Stimulated activated naive CD8-positive, alpha-beta T cell treated with anti-CD3 and anti-CD28 coated beads, Interleukin-15, amount 100 ng/mL, for 72 hours (primary cell): ENCODE measurements at regions not wholly inside any gene's neighbourhood (a gene's known extent, or its start where the extent isn't known, plus 50 kb on each side); places are given as distances from the start of the nearest gene placed in this dataset.

Experiments
- ATAC-seq: fragments of 150-1000 bp; cut with Tn5 transposase; 2 replicates; pipeline ENCODE4 v1.10.0; 2021; ENCODE audit warnings: mild to moderate bottlenecking, moderate library complexity
- DNase-seq, 2 donors: peaks; one replicate each; pipeline ENCODE4 v3.0.0; 2021 to 2022
- H3K27ac Mint-ChIP-seq, 2 donors: one replicate each; pipeline ENCODE4 v1.8.0; 2022; ENCODE audit warnings: mild to moderate bottlenecking in 2 of 2, mixed read lengths in 2 of 2, moderate library complexity in 2 of 2
- H3K27me3 Mint-ChIP-seq: one replicate; pipeline ENCODE4 v1.8.0; 2022; ENCODE audit warnings: mixed read lengths
- H3K4me1 Mint-ChIP-seq: one replicate; pipeline ENCODE4 v1.8.0; 2022; ENCODE audit warnings: mild to moderate bottlenecking, mixed read lengths
- H3K4me3 Mint-ChIP-seq, 2 donors: one replicate each; pipeline ENCODE4 v1.8.0; 2022; ENCODE audit warnings: mild to moderate bottlenecking in 2 of 2, mixed read lengths in 2 of 2, moderate library complexity in 1 of 2
- H3K9me3 Mint-ChIP-seq, 2 donors: one replicate each; pipeline ENCODE4 v1.8.0; 2022; ENCODE audit warnings: mixed read lengths in 2 of 2

DNA sequence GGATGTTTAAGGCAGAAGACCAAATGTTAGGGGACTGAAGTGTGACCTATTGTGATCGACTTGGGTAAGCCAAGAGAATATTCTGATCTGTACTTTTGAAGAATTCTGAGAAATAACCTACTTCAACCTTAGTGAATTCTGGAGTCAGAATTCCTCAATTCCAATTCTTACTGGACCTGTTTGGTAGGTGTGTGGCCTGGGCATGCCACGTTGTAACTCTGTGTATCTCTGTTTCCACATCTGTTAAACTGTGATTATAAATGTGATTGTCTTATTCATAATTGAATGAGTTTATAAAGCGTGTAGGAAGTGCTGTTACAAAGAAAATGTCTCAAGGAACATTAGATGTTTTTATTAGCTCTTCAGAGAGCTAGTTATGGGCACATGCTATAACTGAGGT lies 64.5 kb downstream of the TUSC1 start:
- Mint-ChIP-seq H3K4me1 (no peaks in the 10 kb centered on the region), H3K27ac (no peak overlapping the region), H3K27me3 (no peaks in the 10 kb centered on the region), H3K4me3 (no peak overlapping the region), H3K9me3 (no peaks in the 10 kb centered on the region)
- DNase-seq, result no peak
- no peak for ATAC-seq

DNA sequence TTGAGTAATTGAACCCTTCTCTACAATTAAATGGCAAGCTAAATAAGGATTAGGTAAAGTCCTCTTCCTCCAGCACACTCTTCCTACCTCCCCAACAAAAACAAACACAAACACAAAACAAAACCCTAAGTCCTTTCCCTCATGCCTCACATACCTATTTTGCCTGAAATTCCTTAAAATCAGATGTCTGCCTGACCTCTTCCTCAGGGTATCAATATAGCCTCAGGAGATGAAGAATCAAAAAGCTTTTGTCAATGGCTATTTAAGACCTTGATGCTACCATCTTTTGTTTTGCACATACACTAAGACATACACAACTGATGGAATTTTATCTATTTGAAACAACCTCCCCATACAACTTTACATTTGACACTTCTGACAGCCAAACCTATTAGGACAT lies 75.1 kb downstream of the TUSC1 start:
- no peak for ATAC-seq
- H3K9me3 Mint-ChIP-seq, result peaks cover 0 to 10% of the 10 kb centered on the region in 2 donors

DNA sequence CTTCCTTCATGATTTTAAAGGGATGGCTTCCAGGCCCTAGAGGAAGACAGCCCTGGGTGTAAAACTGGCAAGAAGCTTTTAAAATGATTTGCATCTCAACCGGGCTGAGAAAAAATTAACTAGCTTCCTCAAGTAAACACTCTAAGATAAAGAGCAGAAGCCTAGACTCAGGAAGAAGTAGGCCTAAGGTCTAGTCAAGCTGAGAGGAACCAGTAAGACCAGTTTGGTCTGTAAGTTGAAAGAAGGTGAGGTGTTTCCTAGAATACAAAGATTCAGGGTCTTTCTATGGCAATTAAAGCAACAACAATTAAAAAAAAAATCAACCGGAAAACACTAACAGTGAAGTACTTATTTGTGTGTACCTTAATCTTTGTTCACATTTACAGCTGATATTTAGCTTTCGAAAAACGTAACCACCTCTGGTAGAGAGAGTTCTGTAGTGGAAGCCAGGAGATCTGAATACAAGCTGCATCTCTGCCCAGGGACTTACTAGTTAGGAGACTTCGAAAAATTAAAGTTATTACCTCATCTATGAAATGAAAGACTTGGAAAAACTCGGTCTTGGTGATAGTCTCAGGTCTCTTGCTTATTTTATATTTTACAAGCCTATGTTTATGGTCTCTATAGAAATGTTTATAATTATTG lies 75.7 kb downstream of the TUSC1 start:
- H3K27me3 Mint-ChIP-seq, result no peaks in the 10 kb centered on the region
- ATAC-seq (no peak), DNase-seq (no peak)
- no peaks in the 10 kb centered on the region for H3K4me1 Mint-ChIP-seq
- no peak overlapping the region for H3K4me3 Mint-ChIP-seq
- H3K9me3 Mint-ChIP-seq, result peaks cover 0 to 10% of the 10 kb centered on the region in 2 donors
- H3K27ac Mint-ChIP-seq, result no peak overlapping the region

More for the DNA sequence above, 75.1 kb downstream of the TUSC1 start:
- DNase-seq, result no peak
- Mint-ChIP-seq H3K27me3 (no peaks in the 10 kb centered on the region), H3K4me1 (no peaks in the 10 kb centered on the region), H3K4me3 (no peak overlapping the region), H3K27ac (no peak overlapping the region)

DNA sequence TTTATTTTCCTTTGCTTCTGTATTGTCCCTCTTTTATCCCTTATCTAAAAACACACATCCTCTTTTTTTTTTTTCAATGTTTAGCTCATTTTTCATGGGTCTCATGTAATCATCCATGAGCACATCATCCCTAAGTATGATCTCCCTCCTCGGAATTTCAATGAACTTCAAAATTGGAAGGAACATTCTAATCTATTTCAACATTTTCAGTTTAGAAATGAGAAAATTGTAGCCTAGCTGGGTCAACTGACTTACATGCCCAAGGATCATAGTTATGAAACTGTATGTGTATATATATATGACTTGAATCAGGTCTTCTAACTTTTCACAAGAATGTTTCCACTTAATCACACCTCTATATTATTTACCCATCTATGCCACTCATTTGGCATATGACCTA lies 77.7 kb downstream of the TUSC1 start:
- Mint-ChIP-seq H3K27me3 (no peaks in the 10 kb centered on the region), H3K4me3 (no peak overlapping the region), H3K4me1 (no peaks in the 10 kb centered on the region), H3K9me3 (peaks cover 0 to 10% of the 10 kb centered on the region in 2 donors), H3K27ac (no peak overlapping the region)
- ATAC-seq (no peak), DNase-seq (no peak)

DNA sequence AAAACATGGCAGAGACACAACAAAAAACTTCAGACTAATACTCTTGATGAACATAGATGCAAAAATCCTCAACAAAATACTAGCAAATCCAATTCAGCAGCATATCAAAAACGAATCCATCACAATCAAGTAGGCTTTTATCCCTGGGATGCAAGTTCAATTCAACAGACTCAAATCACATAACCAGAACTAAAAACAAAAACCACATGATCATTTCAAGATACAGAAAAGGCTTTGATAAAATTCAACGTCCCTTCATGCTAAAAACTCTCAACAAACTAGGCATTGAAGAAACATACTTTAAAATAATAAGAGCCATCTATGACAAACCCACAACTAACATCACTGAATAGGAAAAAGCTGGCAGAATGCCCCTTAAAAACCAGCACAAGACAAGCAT lies 93.6 kb downstream of the TUSC1 start:
- Mint-ChIP-seq H3K4me1 (no peaks in the 10 kb centered on the region), H3K4me3 (no peak overlapping the region), H3K9me3 (peaks cover 13 to 20% of the 10 kb centered on the region in 2 donors), H3K27me3 (no peaks in the 10 kb centered on the region), H3K27ac (no peak overlapping the region)
- DNase-seq, result no peak
- ATAC-seq, result no peak

- Mint-ChIP-seq H3K27me3 (no peaks in the 10 kb centered on the region), H3K4me3 (no peak overlapping the region), H3K4me1 (no peaks in the 10 kb centered on the region), H3K27ac (no peak overlapping the region), H3K9me3 (no peaks in the 10 kb centered on the region)
- ATAC-seq (no peak), DNase-seq (no peak)
These were observed 105.0 kb downstream of the TUSC1 start for GRCh38 chr9:25573281-25573680.

DNA sequence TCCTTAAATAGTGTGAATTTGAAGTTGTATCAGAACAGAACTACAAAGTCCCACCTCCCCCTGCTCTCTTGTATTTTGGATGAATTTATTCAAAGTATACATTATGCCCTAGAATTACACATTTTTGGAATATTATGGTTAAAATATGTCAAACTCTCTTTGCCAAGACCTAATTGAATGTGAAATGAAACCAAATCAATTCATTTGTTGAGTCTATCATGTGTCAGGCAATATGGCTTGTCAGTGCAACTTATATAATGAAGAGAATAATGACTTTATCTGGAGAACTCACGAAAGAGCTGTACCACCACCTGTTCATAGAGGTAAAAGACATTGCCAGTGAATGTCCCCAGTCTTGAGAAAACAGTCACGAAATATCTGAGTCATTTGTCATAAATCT lies 106.8 kb downstream of the TUSC1 start:
- no peak overlapping the region for H3K4me3 Mint-ChIP-seq
- DNase-seq, result no peak
- H3K9me3 Mint-ChIP-seq, result no peaks in the 10 kb centered on the region
- H3K4me1 Mint-ChIP-seq, result no peaks in the 10 kb centered on the region
- no peaks in the 10 kb centered on the region for H3K27me3 Mint-ChIP-seq
- no peak overlapping the region for H3K27ac Mint-ChIP-seq
- no peak for ATAC-seq

- Mint-ChIP-seq H3K4me3 (no peak overlapping the region), H3K27ac (no peak overlapping the region), H3K9me3 (no peaks in the 10 kb centered on the region), H3K4me1 (no peaks in the 10 kb centered on the region), H3K27me3 (no peaks in the 10 kb centered on the region)
- DNase-seq (no peak), ATAC-seq (no peak)
These were observed 107.4 kb downstream of the TUSC1 start for GRCh38 chr9:25570802-25571201.

- no peak for ATAC-seq
- no peak overlapping the region for H3K4me3 Mint-ChIP-seq
- no peak for DNase-seq
- no peaks in the 10 kb centered on the region for H3K4me1 Mint-ChIP-seq
- no peak overlapping the region for H3K27ac Mint-ChIP-seq
- H3K27me3 Mint-ChIP-seq, result no peaks in the 10 kb centered on the region
- H3K9me3 Mint-ChIP-seq, result peaks cover 3 to 6% of the 10 kb centered on the region in 2 donors
These were observed 116.1 kb downstream of the TUSC1 start for GRCh38 chr9:25562101-25562500.

- Mint-ChIP-seq H3K4me3 (no peak overlapping the region), H3K4me1 (no peaks in the 10 kb centered on the region), H3K27me3 (no peaks in the 10 kb centered on the region), H3K27ac (no peak overlapping the region), H3K9me3 (peaks cover 0 to 4% of the 10 kb centered on the region in 2 donors)
- ATAC-seq, result no peak
- no peak for DNase-seq
These were observed 120.5 kb downstream of the TUSC1 start for GRCh38 chr9:25557645-25558300.

- no peak for ATAC-seq
- no peak overlapping the region for H3K4me3 Mint-ChIP-seq
These were observed 121.7 kb downstream of the TUSC1 start for GRCh38 chr9:25556540-25556939.

DNA sequence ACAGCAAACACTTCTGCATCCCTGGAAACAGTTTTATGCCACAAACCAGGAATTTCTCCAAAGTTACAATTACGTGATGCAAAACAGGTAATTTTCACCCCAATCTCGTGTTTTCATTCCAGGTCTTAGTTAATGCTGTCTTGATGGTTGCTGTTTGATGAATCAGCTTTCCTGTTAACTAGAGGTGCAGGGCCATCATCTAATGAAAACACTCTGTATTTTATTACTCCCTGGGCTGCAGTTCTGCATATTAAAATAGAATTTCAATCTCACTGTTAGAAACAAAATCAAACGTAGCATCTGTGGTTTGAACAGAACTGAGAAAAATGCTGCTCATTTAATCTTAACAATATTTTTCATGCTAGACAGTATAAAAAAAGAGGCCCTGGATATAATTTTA lies 129.4 kb downstream of the TUSC1 start:
- no peak for ATAC-seq

More at GRCh38 chr9:25556540-25556939, 121.7 kb downstream of the TUSC1 start:
- Mint-ChIP-seq H3K9me3 (peaks cover 0 to 4% of the 10 kb centered on the region in 2 donors), H3K27ac (no peak overlapping the region), H3K4me1 (no peaks in the 10 kb centered on the region), H3K27me3 (no peaks in the 10 kb centered on the region)
- no peak for DNase-seq

GRCh38 chr9:25543806-25544205 lies 134.4 kb downstream of the TUSC1 start:
- no peak for DNase-seq
- no peaks in the 10 kb centered on the region for H3K9me3 Mint-ChIP-seq
- no peaks in the 10 kb centered on the region for H3K27me3 Mint-ChIP-seq
- H3K4me1 Mint-ChIP-seq, result no peaks in the 10 kb centered on the region
- H3K4me3 Mint-ChIP-seq, result no peak overlapping the region
- H3K27ac Mint-ChIP-seq, result no peak overlapping the region
- ATAC-seq, result no peak

More for the DNA sequence above, 129.4 kb downstream of the TUSC1 start:
- H3K4me3 Mint-ChIP-seq, result no peak overlapping the region
- H3K4me1 Mint-ChIP-seq, result no peaks in the 10 kb centered on the region
- no peak for DNase-seq
- H3K27me3 Mint-ChIP-seq, result no peaks in the 10 kb centered on the region
- no peak overlapping the region for H3K27ac Mint-ChIP-seq
- H3K9me3 Mint-ChIP-seq, result peaks cover 5 to 14% of the 10 kb centered on the region in 2 donors

- Mint-ChIP-seq H3K27me3 (no peaks in the 10 kb centered on the region), H3K27ac (no peak overlapping the region), H3K9me3 (peaks cover 0 to 4% of the 10 kb centered on the region in 2 donors), H3K4me3 (no peak overlapping the region), H3K4me1 (no peaks in the 10 kb centered on the region)
- no peak for DNase-seq
- ATAC-seq, result no peak
These were observed 135.9 kb downstream of the TUSC1 start for GRCh38 chr9:25542319-25542718.

DNA sequence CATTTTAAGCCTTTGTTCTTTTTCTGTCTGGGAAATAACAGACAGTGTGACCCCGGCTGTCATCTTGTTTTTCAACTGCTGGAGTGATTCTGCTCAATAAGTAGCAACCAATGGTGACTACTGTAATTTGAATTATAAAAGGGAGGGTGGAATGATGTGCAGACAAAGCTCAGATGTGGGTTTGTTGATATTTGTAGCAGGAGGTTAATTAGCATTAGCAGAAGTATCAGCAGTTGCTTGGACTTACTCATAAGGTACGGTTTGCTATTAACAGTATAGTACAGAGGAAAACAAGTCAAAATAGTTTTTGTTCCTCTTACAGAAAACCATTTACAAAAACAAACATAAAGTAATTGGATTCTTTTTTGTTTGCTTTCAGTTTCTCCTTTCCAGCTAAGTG lies 140.4 kb downstream of the TUSC1 start:
- Mint-ChIP-seq H3K27me3 (no peaks in the 10 kb centered on the region), H3K9me3 (peaks cover 4 to 6% of the 10 kb centered on the region in 2 donors), H3K4me1 (no peaks in the 10 kb centered on the region), H3K27ac (no peak overlapping the region), H3K4me3 (no peak overlapping the region)
- no peak for ATAC-seq
- no peak for DNase-seq

DNA sequence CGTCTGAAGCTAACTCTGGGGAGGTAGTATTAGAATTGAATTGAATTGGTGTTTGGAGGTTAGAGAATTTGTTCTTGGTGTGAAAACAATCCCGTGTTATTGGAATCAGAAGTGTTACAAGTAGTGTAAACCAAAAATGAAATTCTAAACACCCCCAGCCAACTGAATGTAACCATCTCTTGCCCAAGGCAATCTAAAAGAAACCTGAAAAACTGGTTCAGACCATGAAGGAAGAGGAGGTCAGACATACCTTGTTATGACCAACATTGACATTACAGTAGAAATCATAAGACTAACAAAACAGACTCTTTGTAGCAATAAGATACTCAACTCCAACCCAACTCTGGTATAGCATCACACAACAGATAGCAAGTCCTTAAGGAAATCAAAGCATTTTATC lies 159.0 kb downstream of the TUSC1 start:
- H3K27ac Mint-ChIP-seq, result no peak overlapping the region
- no peak for ATAC-seq
- no peaks in the 10 kb centered on the region for H3K27me3 Mint-ChIP-seq

GRCh38 chr9:25517701-25518100 lies 160.5 kb downstream of the TUSC1 start:
- Mint-ChIP-seq H3K4me1 (no peaks in the 10 kb centered on the region), H3K9me3 (peaks cover 12 to 19% of the 10 kb centered on the region in 2 donors), H3K4me3 (no peak overlapping the region), H3K27me3 (no peaks in the 10 kb centered on the region), H3K27ac (no peak overlapping the region)
- no peak for DNase-seq
- no peak for ATAC-seq

More for the DNA sequence above, 159.0 kb downstream of the TUSC1 start:
- Mint-ChIP-seq H3K9me3 (peaks cover 8 to 9% of the 10 kb centered on the region in 2 donors), H3K4me3 (no peak overlapping the region), H3K4me1 (no peaks in the 10 kb centered on the region)
- DNase-seq, result no peak
